Stimulated activated CD8-positive, alpha-beta memory T cell treated with anti-CD3 and anti-CD28 coated beads, Interleukin-12 subunit alpha, Interleukin-12 subunit beta, amount 100 ng/mL, for 1 hour (primary cell): ENCODE measurements at regions not wholly inside any gene's neighbourhood (a gene's known extent, or its start where the extent isn't known, plus 50 kb on each side); places are given as distances from the start of the nearest gene placed in this dataset.

Experiments
- DNase-seq: peaks from one replicate; pipeline ENCODE4 v3.0.0-alpha.2; 2020; ENCODE audit warnings: low read depth

DNA sequence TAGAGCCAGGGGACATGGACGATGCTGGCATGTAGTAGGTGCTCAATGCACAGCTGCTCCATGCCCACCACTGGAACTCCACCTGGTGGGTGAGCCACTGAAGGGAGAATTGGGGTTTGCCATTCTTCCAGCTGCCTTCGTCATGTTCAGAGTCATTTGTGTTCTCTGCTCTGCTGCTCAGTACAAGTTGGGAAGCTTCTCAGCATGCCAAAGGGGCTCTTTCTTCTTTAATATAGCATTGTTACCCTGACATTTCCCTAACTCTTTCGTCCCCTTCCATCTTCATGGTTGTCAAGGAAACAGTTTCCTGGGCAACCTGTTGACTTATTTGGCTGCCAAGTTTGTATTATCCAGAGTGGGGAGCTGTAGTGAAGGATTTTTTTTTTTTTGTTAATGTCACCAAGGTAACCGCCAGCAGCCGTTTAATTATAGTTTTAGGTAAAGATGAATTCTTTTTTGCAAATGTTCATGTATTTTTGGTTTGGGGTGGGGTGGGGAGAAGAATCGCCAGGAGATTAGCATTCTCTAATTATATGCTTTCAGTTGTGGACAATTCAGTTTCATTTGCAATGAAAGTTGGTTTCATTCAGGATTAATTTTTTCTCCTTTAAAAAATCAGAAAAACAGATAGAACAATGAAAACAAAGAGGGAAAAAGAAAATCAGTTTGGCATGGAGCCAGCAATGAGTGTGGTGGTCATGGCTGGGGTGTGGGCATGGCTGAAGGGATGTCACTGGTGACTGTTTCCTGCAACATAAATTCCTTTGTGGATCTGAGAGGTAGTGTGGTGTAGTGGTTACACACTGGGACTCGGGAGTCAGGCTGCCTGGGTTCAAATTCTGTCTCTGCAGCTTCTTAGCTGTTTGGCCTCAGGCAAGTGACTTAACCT is 73.0 kb upstream of the KCNG1 start:
- no peak for DNase-seq

DNA sequence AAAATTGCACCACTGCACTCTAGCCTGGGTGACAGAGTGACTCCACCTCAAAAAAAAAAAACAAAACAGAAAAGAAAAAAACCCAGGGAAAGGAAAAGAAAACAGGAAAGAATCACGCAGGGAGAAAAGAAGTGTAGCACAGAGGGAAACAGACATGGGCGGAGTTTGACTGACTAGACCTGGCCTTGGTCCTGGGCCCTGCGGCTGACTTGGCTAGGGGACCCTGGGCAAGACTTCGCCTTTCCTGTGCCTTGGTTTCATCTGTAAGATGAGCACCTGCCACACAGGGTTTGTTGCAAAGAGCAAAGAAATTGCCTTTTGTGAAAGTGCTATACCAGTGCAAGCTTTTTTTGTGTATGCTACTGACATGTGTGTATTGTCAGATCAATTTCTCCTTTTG is 71.3 kb upstream of the KCNG1 start:
- no peak for DNase-seq

- no peak for DNase-seq
These were observed 70.4 kb upstream of the KCNG1 start for GRCh38 chr20:51093240-51093763.

- no peak for DNase-seq
These were observed 69.4 kb upstream of the KCNG1 start for GRCh38 chr20:51092338-51092737.

- DNase-seq, result no peak
These were observed 68.7 kb upstream of the KCNG1 start for GRCh38 chr20:51091406-51092195.

GRCh38 chr20:51089840-51090239 is 66.9 kb upstream of the KCNG1 start:
- no peak for DNase-seq

DNA sequence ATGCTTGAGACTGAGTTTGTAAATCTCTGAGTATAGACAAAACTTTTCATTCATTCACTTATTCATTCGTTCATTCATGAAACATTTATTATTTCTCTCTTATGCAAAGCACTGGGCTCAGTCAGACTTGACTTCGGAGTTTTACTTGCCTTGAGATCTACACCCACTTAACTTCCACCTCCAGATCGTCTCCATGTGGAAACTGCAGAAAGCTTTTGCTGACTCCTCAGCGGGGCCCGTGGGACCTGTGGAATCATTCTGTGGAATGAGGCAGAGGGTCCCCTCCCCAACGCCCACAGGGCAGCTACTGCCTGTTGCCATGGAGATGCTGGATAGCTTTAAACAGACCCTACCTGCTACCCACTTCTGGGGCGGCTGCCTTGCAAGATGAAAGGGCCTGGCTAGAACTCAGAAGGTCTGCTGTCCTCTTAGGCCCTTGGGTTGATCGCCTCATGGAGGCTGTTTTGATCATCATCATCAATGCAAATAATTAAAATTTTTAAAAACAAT is 66.4 kb upstream of the KCNG1 start:
- no peak for DNase-seq

DNA sequence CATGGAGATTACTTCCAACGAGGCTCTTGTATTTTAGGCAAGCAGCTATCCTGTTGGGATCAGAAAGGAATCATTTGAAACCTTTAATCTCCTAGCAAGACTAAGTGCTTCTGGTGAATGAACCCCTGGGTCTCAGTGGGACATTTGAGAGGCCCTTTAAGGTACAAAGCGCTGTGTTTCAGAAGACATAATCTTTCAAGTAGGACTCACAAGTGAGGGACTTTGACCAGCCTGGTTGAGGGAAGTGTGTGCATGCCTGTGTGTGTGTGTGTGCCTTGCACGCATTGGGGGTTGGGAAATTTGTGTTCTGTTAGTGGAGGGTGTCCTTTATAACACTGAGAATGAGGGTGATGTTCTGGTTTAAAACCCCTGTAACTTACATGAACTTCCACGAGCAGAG is 64.4 kb upstream of the KCNG1 start:
- DNase-seq, result no peak

- DNase-seq, result no peak
These were observed 62.9 kb upstream of the KCNG1 start for GRCh38 chr20:51085769-51086168.

DNA sequence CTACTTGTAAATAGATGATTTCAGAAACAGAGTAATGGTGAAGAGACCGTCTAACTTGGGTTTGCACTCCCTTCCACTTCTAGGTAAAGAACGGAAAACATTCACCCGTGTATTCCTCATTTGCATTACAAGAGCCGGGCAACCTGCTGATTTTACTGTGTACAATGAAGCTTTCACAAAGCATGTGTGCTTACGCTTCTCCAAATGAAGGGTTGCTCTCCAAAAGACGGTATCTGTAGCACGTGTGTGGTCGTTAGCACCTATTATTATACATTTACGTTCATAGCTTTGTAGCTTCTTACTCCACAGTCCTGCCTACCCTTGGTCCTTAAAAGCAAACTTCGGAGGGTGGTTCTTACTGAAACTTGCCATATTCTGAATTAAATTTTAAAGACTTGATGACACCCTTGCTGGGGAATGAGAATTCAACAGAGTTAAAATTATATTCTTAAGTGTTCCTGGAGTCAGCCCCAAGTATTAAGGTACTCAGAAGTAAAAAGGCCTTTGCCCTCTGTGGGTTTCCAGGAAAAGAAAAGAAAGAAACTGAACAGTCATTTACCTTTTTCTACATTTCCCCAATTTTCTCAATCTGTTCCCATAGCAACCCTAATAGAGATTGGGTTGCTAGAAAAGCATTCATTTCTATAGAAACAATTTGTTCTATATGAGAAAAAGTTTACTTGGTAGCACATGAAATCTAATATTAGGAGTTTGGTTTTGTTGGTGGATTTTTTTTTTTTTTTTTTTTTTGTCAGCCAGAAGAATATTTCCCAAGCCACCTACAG is 61.9 kb upstream of the KCNG1 start:
- no peak for DNase-seq

DNA sequence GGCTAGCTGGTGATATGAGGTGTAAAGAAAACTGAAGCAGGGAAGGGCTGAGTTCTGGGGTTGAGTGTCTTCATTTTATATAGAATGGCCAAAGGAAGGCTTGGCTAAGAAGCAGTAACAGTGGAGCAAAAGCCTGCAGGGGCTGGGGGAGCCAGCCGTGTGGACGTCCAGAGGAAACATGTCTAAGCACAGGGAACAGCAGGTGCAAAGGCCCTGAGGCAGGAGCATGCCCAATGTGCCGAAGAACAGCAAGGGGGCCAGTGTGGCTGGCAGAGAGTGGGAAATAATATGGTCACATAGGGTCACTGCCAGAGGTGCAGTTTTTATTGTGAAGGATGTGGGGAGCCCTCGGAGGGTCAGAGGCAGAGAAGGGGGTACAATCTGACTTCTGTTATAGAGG is 60.5 kb upstream of the KCNG1 start:
- DNase-seq, result no peak

GRCh38 chr20:51082988-51083387 is 60.1 kb upstream of the KCNG1 start:
- no peak for DNase-seq

GRCh38 chr20:51080516-51080915 is 57.6 kb upstream of the KCNG1 start:
- DNase-seq, result no peak

DNA sequence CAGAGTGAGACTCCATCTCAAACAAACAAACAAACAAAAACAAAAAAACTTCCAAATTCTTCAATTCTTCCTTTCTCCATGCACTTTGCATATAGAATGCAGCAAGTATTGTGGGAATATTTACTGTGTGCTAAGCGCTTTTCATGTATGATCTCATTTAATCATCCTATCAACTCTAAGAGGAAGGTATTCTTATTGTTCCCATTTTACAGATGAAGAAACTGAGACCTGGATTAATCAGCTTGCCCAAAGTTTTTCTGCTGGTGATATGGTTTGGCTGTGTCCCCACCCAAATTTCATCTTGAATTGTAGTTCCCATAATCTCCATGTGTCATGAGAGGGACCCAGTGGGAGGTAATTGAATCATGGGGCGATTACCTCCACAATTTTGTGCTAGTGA is 56.6 kb upstream of the KCNG1 start:
- no peak for DNase-seq

DNA sequence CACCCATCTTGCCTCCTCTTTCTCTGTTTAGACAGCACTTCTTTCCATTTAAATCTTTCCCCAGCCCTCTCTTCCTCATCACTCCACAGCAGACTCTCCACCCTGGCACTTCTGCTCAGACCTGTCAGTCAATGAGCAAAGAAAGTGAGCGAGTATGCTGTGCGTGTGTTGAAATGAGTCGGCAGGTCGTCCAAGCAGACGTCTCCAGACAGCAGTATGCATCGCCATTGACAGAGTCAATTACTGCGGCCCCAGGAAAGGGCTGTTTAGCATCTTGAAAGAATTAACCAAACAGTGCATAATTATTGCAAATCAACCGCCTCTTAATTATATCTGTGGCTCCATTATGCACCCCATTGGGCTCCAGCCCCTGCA is 54.8 kb upstream of the KCNG1 start:
- no peak for DNase-seq

GRCh38 chr20:51076786-51077685 is 54.1 kb upstream of the KCNG1 start:
- DNase-seq, result no peak

GRCh38 chr20:51074062-51074461 is 51.2 kb upstream of the KCNG1 start:
- no peak for DNase-seq
